ENCODE measurements at regions not wholly inside any gene's neighbourhood (a gene's known extent, or its start where the extent isn't known, plus 50 kb on each side); places are given as distances from the start of the nearest gene placed in this dataset.

GRCh38 chr3:164094546-164094945 is 983.8 kb downstream of the SI start:
- ATAC-seq (no peak), FAIRE-seq (no peak), DNase-seq (ENCODE audit: extremely low read depth in 1 of 4, low spot score in 3 of 4) (no peak)
- TF ChIP-seq POLR2B (IDR thresholded peaks at IDR 0.05; ENCODE audit: low read depth, partially characterized antibody), result no peak
- no peak for TF ChIP-seq ZSCAN32 (CRISPR knock-in tag; IDR thresholded peaks at IDR 0.05)
- TF ChIP-seq ZBTB40 (IDR thresholded peaks at IDR 0.05), result no peak
- no peak for TF ChIP-seq ZBTB40 (CRISPR knock-in tag; IDR thresholded peaks at IDR 0.05)
- TF ChIP-seq RFX1 (IDR thresholded peaks at IDR 0.05), result no peak
- Histone ChIP-seq H2AFZ (ENCODE audit: low read depth, low read length) (no peak overlapping the region), H3K27me3 (ENCODE audit: control insufficient read depth in 2 of 2, insufficient read depth in 2 of 2, low read length in 2 of 2) (no peaks in the 10 kb centered on the region), H3K4me1 (replicated peaks in 1 of 2; ENCODE audit: control insufficient read depth in 2 of 2, insufficient read depth in 2 of 2, low read length in 2 of 2) (no peaks in the 10 kb centered on the region), H3K79me2 (ENCODE audit: control insufficient read depth, insufficient read depth, low read length) (no peaks in the 10 kb centered on the region), H3K9me3 (replicated peaks; ENCODE audit: control insufficient read depth, insufficient read depth, low read depth, low read length) (no peaks in the 10 kb centered on the region), H3K9me1 (ENCODE audit: control insufficient read depth, insufficient read depth, low read length) (no peaks in the 10 kb centered on the region), H3K9ac (ENCODE audit: insufficient read depth in 1 of 2, low read depth in 2 of 2, low read length in 2 of 2) (no peak overlapping the region), H3K36me3 (ENCODE audit: control insufficient read depth, insufficient read depth, low read length) (no peaks in the 10 kb centered on the region), H3K4me2 (ENCODE audit: insufficient read depth, low read length) (no peak overlapping the region), H3K27ac (ENCODE audit: extremely low read depth, low read depth, low read length) (no peak overlapping the region), H3K4me3 (no peak overlapping the region), H4K20me1 (replicated peaks; ENCODE audit: control insufficient read depth, insufficient read depth, low read length) (no peaks in the 10 kb centered on the region)
- CTCF ChIA-PET (ENCODE audit: low intra/inter-chr PET ratio), result no interaction called here
- intact Hi-C loops (cut with micrococcal nuclease), result no loop called here
- in situ Hi-C loops (cut with MboI), result no loop called here
- WGBS (ENCODE audit: insufficient coverage, low coverage, missing lambda C conversion rate), result 0% methylated on average over 1 of the region's 1 CpG
- no TSS peak for BruUV-seq (replicated peaks)
- POLR2A ChIA-PET, result no interaction called here
